ENCODE measurements at regions not wholly inside any gene's neighbourhood (a gene's known extent, or its start where the extent isn't known, plus 50 kb on each side); places are given as distances from the start of the nearest gene placed in this dataset.

GRCh38 chrY:21821881-21822280 lies 72.4 kb downstream of the RBMY1D start:
- TF ChIP-seq POLR2A (IDR thresholded peaks at IDR 0.05; ENCODE audit: low read length) = no peak
- no peak for TF ChIP-seq GATA1 (IDR thresholded peaks at IDR 0.05; ENCODE audit: low read depth, low read length)

All from erythroblast (primary cell).